Cardiac muscle cell (in vitro differentiated cells and primary cell): ENCODE measurements at regions not wholly inside any gene's neighbourhood (a gene's known extent, or its start where the extent isn't known, plus 50 kb on each side); places are given as distances from the start of the nearest gene placed in this dataset.

Experiments used
- DNase-seq, 2 donors: peaks; one replicate each; pipeline versions ENCODE4 v3.0.0 to v3.0.0-alpha.2; 2010 to 2017; ENCODE audit warnings: low read depth in 1 of 2, low spot score in 1 of 2
- H3K27ac ChIP-seq: fragments of 200-600 bp; sonication (generic); 2 replicates; pipeline ENCODE4 v1.5.1; 2016
- H3K27me3 ChIP-seq: fragments of 200-600 bp; sonication (generic); 2 replicates; pipeline ENCODE4 v1.6.0; 2016; ENCODE audit warnings: control low read depth
- H3K36me3 ChIP-seq: fragments of 200-600 bp; sonication (generic); 2 replicates; pipeline ENCODE4 v1.5.1; 2016; ENCODE audit warnings: control low read depth
- H3K4me1 ChIP-seq: fragments of 200-600 bp; sonication (generic); 2 replicates; pipeline ENCODE4 v1.8.1; 2017; ENCODE audit warnings: low read depth, mild to moderate bottlenecking, mixed run types
- H3K4me3 ChIP-seq: fragments of 200-600 bp; sonication (generic); 2 replicates; pipeline ENCODE4 v1.5.1; 2016; ENCODE audit warnings: mild to moderate bottlenecking
- H3K9me3 ChIP-seq: fragments of 200-600 bp; sonication (generic); 2 replicates; pipeline ENCODE4 v1.5.1; 2017; ENCODE audit warnings: low read depth, mild to moderate bottlenecking, control low read depth
- TF ChIP-seq, protein P1 (sequence below): IDR thresholded peaks from 2 replicates; pipeline ENCODE4 v1.5.1; 2012; ENCODE audit warnings: low read depth, mild to moderate bottlenecking, low read length

DNA sequence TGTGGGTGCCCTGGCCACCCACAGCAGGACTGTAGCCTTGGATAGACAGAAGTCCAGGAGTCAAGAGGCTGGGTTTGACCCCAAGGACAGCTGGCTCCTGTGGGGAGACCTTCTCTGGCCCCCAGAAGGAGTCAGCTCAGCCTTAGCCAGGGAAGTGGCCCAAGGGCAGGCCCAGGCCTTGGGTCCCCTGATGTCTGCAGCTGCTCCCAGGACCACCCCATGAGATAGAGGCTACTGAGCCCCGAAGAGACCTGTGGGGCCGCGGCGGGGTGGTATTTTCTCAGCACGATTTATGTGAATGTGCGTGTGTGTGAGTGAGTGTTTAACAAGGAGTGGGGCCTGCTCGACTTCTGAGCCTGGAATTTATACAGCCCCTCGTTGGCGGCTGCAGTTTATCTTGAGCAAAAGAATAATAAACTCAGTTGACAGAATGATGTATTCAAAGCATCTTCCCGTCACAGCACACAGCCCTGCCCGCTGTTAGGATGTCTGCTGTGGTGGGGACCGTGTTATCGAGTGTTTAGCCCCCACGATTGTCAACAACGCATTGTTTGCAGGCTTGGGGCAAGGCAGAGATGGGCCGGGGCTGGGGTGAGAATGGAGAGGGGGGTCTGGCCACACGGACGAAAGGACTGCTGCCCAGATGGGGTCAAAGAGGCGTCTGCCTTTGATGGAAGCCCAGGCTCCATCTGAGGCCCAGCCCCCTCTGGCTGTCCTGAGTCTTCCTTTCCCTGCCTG, 163.3 kb downstream of the VEGFA start:
- Histone ChIP-seq H3K4me1 (peaks cover 38% of the 10 kb centered on the region), H3K36me3 (no peaks in the 10 kb centered on the region), H3K9me3 (no peaks in the 10 kb centered on the region), H3K4me3 (no peak overlapping the region), H3K27ac (peak overlapping the region; percentile 16), H3K27me3 (no peaks in the 10 kb centered on the region)
- DNase-seq = no peak
- TF ChIP-seq, protein P1, sequence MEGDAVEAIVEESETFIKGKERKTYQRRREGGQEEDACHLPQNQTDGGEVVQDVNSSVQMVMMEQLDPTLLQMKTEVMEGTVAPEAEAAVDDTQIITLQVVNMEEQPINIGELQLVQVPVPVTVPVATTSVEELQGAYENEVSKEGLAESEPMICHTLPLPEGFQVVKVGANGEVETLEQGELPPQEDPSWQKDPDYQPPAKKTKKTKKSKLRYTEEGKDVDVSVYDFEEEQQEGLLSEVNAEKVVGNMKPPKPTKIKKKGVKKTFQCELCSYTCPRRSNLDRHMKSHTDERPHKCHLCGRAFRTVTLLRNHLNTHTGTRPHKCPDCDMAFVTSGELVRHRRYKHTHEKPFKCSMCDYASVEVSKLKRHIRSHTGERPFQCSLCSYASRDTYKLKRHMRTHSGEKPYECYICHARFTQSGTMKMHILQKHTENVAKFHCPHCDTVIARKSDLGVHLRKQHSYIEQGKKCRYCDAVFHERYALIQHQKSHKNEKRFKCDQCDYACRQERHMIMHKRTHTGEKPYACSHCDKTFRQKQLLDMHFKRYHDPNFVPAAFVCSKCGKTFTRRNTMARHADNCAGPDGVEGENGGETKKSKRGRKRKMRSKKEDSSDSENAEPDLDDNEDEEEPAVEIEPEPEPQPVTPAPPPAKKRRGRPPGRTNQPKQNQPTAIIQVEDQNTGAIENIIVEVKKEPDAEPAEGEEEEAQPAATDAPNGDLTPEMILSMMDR = no peak

DNA sequence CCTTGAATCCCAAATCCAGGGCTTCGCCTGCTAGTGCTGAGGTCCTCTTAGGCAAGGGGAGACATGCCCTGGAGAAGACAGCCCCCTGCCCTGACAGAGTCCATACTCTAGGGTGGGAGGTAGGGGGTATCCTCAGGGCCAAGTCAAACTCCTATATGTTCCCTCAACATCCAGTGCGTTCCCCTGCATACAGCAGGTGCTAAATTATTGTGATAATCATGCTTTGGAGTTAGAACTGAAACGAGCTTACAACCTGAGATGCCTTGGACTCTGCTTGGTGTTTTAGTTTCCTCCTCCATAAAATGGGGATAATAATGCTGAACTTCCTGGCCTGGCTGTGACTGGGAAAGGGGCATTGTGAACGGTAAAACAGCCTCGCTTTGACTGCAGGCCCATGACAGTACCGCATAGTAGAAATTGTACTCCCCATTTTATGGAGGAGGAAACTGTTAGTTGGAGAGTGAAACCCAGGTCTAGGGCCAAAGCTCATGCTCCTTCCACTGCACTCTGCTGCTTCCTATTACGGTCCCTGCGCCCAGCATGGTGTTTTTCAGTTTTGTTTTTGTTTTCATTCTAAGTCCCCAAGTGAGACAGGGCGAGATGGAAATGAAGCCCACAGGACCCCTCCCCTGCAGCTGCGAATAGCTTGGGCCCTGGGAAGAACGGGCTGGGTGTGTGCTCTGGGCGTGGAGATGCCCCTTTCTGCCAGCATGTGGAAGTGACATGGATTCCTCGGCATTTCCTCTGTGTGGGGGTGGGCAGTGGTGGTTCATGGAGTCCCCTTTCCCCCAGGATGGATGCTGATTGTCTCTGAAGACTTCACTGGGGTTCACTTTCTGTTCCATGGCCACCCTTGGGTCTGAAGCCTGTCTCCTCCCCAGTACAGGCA, 162.5 kb downstream of the VEGFA start:
- H3K4me1 ChIP-seq = peaks cover 31% of the 10 kb centered on the region
- TF ChIP-seq, protein P1 = no peak
- H3K36me3 ChIP-seq = no peaks in the 10 kb centered on the region
- peak overlapping the region; percentile 16 for H3K27ac ChIP-seq
- no peaks in the 10 kb centered on the region for H3K27me3 ChIP-seq
- H3K9me3 ChIP-seq = no peaks in the 10 kb centered on the region
- H3K4me3 ChIP-seq = no peak overlapping the region
- DNase-seq = no peak

DNA sequence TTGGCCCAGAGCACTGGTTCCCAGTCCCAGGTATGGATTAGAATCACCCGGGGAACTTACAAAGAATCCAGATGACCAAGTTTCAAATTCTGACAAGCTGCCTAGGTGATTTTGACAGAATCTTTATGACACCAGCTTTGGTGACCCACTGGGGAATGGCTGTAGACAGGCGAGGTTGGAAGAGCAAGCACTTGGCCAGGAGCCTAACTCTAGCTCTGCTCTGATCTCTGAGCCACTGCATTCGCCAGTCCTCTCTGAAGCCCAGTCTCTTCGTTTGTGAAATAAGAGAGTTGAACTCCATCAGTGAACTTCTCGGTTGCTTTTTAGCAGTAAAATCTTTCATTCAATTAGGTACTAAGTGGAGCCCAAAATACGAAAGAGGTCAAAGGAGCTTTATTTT, 161.2 kb downstream of the VEGFA start:
- Histone ChIP-seq H3K4me1 (peaks cover 33% of the 10 kb centered on the region), H3K27ac (no peak overlapping the region), H3K9me3 (no peaks in the 10 kb centered on the region), H3K4me3 (no peak overlapping the region), H3K36me3 (no peaks in the 10 kb centered on the region), H3K27me3 (no peaks in the 10 kb centered on the region)
- TF ChIP-seq, protein P1 = no peak
- no peak for DNase-seq

DNA sequence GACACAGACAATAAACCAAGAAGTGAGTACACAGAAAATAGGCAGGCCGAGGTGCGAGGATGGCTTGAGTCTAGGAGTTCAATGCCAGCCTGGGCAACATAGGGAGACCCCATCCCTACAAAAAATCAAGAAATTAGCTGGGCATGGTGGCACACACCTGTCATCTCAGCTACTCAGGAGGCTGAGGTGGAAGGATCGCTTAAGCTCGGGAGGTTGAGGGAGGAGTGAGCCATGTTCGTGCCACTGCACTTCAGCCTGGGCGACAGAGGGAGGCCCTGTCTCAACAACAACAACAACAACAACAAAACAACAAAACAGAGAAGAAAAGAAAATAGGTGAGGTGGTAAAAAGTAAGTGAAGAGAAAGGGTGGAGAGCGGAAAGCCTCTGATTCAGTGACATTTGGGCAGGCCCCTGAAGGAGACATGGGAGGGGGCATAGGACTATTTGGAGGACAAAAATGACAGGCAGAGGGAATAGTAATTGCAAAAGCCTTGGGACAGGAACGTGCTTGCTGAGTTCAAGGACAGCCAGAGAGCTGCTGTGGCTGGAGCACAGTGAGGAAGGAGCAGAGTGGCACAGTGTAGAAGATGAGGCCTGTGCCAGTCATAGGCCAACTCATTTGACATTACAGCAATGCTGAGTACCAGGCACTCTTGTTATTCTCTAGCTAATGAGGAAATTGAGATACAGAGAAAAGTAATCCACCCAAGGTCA, 160.6 kb downstream of the VEGFA start:
- DNase-seq = no peak
- H3K9me3 ChIP-seq = no peaks in the 10 kb centered on the region
- peaks cover 29% of the 10 kb centered on the region for H3K4me1 ChIP-seq
- no peak overlapping the region for H3K27ac ChIP-seq
- TF ChIP-seq, protein P1 = no peak
- no peaks in the 10 kb centered on the region for H3K36me3 ChIP-seq
- no peaks in the 10 kb centered on the region for H3K27me3 ChIP-seq
- H3K4me3 ChIP-seq = no peak overlapping the region

DNA sequence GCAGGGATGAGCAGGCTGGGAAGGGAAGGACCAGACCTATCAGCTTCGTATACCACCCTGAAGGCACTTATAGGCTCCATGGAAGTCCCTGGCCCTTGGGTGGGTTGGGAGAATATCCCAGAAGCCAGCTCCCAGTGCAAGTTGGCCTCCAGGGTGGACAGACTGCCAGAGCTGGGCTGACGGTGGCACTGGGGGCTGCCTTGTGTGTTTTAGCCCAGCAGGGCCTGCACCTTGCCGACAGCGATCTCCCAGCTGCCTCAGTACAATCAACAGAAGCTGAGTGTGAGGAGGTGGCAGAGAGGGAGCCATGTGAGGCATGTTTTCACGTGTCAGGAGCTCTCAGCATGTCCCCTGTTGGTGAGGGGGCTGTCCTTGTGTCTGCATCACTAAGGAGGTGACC, 159.5 kb downstream of the VEGFA start:
- Histone ChIP-seq H3K36me3 (no peaks in the 10 kb centered on the region), H3K27me3 (no peaks in the 10 kb centered on the region), H3K9me3 (no peaks in the 10 kb centered on the region), H3K4me1 (peaks cover 28% of the 10 kb centered on the region), H3K4me3 (no peak overlapping the region), H3K27ac (peak overlapping the region; percentile 47)
- no peak for DNase-seq
- TF ChIP-seq, protein P1 = no peak
